NCI-H345 (cell line): ENCODE measurements at regions not wholly inside any gene's neighbourhood (a gene's known extent, or its start where the extent isn't known, plus 50 kb on each side); places are given as distances from the start of the nearest gene placed in this dataset.

Experiments used
- DNase-seq: peaks from one replicate; lab custom pipeline; 2025; lab: John Stamatoyannopoulos, UW

DNA sequence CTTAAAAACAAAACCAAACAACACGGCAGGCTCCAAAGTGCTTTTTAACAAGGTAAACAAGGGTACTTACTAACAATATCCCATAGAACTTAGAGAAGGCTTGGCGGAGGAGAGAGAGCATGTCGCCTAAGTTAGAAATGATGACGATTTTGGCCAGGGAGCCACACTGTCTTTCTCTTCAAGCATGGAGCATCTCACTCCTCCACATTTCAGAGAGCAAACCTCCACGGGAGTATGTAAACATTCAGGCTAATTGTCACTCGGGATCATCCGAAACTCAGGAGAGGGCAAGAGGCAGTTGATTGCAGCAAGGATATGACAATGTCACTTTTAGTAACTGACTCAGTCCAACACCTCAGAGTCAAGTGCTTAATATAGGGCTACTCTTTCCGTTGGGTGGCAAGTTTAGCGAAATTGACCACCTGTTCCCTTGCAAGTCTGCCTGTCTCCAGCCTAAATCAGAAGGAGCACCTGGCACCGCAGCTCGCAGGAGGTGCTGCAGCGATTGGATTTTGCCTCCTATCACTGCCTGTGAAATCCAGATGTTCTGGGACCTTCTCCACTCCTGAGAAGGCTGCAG, 65.8 kb upstream of the RPS6KA2 start:
- peak; percentile 10 for DNase-seq

DNA sequence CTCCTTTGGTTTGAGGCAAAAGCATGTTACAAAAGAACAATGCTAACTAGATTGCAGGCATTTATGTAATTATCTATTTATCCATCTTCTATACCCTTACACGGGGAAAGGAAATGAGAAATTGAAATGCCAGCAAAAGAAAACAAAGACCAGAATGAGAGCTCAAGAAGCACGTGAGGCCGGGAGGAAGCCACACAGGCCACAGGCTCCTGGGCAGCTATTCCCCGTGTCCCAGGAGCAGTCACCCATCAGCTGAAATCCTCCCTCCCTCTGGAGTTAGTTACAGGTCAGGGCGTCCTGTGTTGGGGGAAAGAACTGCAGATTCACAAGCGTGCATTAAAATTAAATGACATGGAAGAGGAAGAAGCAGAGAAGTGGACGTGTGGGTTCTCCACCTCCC, 64.7 kb upstream of the RPS6KA2 start:
- no peak for DNase-seq

DNA sequence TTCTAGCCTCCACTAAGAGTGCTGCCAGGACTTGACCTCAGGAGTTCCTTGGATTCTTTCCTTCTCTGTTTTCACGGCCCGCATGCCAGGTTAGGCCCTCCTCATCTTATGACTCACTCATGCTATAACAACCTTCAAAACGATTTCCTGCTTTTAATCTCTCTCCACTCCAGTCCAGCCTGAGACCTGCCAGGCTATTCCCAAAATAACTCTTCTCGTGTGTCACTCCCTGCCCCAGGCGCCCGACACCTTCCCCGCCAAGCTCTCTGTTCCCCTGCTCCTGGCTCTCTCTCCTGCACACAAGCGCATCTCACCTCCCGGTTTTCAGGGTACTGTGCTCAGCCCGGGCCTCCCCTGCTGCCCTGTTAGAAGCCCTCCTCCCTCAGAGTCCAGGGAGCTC, 64.1 kb upstream of the RPS6KA2 start:
- DNase-seq: no peak

DNA sequence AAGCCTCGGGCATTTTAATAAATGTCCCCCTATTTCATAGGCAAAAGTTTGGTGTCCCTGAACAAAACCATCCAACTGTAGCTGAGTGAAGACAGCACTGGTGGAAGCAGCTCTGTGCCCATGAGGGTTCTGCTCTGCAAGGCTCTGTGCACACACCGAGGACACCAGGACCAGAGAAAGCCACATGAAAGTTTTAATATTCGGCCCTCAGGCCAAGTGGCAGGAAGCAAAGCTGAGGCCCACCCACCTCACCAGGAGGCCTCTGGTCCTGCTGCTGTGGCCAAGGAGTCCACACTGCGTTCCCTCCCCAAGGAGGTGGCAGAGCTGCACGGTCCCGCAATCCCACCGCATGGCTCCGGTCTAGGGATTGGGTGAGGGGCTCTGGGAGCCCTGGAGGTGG, 62.6 kb upstream of the RPS6KA2 start:
- DNase-seq: no peak

DNA sequence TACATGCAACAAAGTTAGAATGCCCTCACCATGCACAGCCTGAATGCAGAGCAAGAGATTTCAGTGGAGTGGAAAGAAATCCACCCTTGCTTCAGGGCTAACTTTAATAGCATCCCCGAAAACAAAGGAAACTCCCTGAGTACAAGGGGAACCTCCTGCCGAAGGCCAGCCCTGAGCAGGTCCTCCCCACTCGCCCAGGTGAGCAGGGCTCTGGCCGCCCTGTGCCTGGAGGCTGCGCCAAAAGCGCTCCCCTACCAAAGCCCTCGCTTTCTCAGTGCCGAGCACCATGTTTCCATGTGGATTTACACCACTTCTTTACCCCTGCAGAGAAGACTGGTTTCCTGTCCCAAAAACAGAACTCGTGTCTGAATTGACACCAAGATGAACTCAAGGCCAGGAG, 61.9 kb upstream of the RPS6KA2 start:
- DNase-seq: no peak

DNA sequence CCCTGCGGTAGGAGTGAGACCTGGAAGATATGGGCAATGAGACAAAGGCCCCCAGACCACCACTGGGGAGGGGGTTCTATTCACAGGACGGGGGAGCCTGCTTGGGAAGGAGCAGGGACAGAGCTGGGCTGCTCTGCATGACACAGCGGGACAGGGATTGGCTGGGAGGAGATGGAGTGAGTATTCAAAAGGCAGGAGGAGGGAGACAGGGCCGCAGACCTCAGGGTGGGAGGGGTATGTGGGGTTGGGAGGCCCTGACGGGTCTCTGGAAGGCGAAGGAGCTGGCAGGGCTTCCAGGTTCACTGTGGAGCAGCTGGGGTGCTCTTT, 60.8 kb upstream of the RPS6KA2 start:
- no peak for DNase-seq

DNA sequence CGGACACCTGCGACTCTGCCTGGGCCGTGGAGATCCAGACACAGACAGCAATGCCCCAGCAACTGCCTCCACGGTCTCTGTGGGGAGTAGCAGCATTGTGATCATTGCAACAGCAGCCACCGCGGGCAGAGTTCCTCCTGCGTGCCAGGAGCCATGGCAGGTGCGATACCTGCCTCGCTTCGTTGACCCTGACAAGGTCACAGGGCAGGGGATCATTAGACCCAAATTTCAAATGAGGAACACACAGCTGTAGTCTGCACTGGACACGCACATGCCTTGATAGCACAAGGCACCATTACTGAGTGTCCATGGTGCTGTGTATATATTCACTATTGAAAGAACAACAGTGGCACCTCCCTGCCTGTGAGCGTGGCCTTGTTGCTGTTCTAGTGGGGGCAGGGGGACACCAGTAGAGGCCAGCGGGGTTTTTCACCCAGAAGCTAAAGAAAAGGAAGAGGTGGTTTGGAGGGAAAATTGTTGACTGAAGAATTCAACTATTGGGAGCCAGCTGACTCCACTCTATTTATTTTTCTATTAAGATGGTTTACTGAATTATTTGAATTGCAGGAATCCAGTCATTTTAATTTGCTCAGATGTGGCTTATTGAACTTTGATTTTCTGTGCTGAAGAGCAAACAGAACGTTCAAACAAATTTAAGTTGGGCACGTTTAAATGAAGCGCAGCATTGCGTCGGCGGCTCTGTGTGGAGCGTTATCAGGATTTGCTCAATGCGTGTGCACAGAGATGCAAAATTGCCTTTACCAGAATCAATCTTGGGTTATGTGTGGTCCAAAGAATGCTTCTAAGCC, 60.2 kb upstream of the RPS6KA2 start:
- no peak for DNase-seq

DNA sequence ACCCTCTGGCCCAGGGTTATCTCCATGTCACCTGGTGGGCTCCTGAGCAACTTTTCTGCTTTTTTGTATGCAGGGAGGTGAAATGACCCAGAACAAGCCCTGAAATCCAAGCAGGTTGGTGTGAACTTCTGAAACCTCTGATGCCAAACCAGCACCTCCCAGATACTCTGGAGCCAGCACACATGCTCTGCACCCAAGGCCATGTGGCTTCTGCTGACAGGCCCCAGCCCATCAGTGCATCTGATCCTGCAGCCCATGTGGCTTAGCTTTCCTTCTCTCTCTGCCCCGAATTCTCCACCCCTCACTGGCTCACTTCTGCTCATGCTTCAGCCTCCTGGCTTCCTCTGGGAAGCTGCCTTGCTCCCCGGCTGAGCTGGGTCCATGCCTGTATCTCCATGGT, 59.3 kb upstream of the RPS6KA2 start:
- DNase-seq: no peak

DNA sequence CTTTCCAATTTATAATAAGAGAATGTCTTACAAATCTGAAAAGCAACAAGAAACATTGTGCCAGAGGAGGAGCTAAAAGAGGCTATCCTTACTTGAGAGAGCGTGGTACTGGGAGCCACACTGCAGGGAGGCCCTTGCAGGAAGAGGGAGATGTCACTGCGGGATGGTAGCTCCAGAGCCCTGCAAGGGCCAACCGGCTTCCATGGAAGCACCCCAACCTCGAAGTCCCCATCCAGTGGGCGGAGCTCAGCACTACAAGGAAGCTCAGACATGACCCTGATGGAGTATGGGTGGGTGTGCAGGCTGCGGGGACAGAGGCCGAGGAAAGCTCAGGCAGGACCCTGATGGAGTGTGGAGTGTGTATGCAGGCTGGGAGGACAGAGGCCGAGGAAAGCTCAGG, 57.8 kb upstream of the RPS6KA2 start:
- DNase-seq: no peak

DNA sequence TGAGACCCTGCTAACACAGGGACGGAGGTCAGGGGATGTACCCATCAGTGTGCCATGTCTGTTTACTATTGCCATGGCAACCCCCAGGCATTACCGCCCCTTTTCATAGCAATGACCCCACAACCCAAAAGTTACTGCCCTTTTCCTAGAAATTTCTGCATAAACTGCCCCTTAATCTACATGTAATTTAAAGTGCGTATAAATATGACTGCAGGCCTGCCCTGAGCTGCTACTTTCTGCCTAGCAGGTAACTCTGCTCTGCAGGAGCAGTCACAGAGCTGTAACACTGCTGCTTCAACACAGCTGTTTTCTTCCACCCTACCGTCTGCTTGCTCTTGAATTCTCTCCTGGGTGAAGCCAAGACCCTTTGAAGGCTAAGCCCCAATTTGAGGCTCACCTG, 57.1 kb upstream of the RPS6KA2 start:
- DNase-seq: no peak

DNA sequence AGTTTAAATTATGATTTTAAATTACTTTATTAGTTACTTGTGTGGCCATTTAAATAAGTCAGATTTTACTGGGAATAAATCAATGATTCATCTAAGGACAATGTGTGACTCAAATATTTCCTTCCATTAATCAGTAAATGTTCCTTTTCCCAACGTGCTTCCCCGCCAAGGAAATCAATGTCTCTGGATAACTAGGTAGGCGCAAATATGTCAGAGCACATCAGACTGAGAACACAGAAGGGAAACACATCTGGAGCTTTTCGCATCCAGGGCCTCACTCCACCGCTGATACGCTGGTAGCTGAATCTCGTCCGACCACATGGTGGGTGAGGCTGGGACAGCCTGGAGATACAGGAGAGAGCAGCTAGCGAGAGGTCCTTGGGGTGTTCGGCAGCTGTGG, 56.4 kb upstream of the RPS6KA2 start:
- DNase-seq: no peak

DNA sequence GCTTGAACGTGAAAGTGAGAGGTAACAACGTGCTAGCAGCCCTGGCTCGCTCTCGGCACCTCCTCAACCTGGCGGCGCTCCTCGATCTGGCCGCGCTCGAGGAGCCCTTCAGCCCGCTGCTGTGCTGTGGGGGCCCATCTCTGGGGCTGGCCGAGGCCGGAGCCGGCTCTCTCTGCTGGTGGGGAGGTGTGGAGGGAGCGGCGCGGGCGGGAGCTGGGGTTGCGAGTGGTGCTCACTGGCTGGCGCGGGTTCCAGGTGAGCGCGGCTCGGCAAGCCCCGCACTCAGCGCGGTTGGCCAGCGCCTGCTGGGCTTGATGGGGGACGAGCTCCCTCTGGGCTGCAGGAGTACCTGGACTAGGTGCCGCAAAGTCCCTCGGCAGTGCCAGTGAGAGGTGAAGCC, 52.5 kb upstream of the RPS6KA2 start:
- DNase-seq: no peak

DNA sequence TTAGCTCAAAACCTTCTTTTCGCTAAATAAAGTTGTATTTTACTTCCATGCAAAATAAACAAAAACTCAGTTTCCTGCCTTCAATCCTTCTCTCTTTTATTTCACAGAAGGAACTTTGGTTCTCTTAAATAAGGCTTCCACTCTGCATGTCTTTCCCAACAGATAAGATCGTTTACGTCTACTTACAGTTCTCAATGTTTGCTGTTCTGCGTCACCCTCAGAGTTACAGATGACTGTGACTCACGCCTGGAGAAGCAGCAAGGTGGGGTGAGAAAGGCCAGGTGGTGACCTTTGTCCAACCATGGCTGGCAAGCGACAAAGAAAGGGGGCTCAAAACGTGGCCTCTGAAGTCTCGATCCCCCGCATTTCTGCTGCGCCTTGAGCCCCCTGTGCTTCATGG, 51.4 kb upstream of the RPS6KA2 start:
- DNase-seq: no peak

DNA sequence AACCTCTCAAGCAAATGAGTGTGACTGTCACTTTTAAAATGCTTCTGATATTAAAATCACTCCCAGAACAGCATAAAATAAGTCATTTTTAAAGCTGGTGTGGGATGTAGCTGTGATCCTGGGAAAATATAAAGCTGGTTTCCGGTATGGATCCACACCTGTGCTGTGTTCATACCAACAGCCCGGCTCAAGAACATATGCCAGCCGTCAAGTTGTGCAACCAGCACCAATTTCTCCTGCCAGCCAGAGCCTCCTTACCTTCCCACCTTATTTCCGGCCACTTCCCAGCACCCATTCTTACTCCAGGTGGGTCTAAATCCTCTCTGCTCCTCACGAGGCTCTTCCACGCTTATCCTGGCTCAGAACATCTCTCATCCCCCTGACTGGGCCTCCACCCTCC, 50.9 kb upstream of the RPS6KA2 start:
- DNase-seq: no peak
